K562 (cell line): ENCODE measurements at regions not wholly inside any gene's neighbourhood (a gene's known extent, or its start where the extent isn't known, plus 50 kb on each side); places are given as distances from the start of the nearest gene placed in this dataset.

Source experiments
- BRD4 ChIP-seq: fragments of 200-600 bp; sonication (generic); IDR thresholded peaks from 2 replicates; pipeline ENCODE4 v1.6.1; 2017; ENCODE audit warnings: inconsistent platforms
- FOSL1 ChIP-seq: fragments of 200-800 bp; sonication (Bioruptor generic); conservative IDR thresholded peaks from 2 replicates; pipeline ENCODE4 v1.6.1; 2016; ENCODE audit warnings: missing genetic modification characterization, missing compliant biosample characterization
- KDM2B ChIP-seq: fragments of 250-450 bp; sonication (Bioruptor Pico); IDR thresholded peaks from 2 replicates; pipeline ENCODE4 v1.8.0; 2021; ENCODE audit warnings: mild to moderate bottlenecking, moderate library complexity
- KLF16 ChIP-seq: IDR thresholded peaks from 2 replicates; pipeline ENCODE4 v1.6.1; 2016; ENCODE audit warnings: antibody characterized with exemption
- OTX1 ChIP-seq: fragments of 450-650 bp; formaldehyde crosslinking; IDR thresholded peaks from 2 replicates; pipeline ENCODE4 v1.4.0; 2022; ENCODE audit warnings: mild to moderate bottlenecking
- POLR2AphosphoS2 ChIP-seq: IDR thresholded peaks from 2 replicates; pipeline ENCODE4 v1.6.1; 2012; ENCODE audit warnings: low read length, improper control_type of control experiment
- PRMT5 ChIP-seq: sonication (generic); formaldehyde crosslinking; IDR thresholded peaks from 2 replicates; pipeline ENCODE4 v1.5.0; 2020; ENCODE audit warnings: missing genetic modification reagents
- REST ChIP-seq, 2 experiments: fragments of 450-650 bp; formaldehyde crosslinking in 1 of 2; IDR thresholded peaks; 2 replicates each; pipeline versions ENCODE4 v1.4.0 to v1.6.1; 2014 to 2020; ENCODE audit warnings: mild to moderate bottlenecking in 2 of 2, borderline replicate concordance in 1 of 2, low read depth in 1 of 2
- SMARCA4 ChIP-seq: fragments of 450-650 bp; IDR thresholded peaks from 2 replicates; pipeline ENCODE4 v1.6.1; 2016
- ZKSCAN1 ChIP-seq: fragments of 150-350 bp; IDR thresholded peaks from 2 replicates; pipeline ENCODE4 v1.6.1; 2016; ENCODE audit warnings: low read depth, low read length
- ZNF134 ChIP-seq: fragments of 250-450 bp; sonication (Bioruptor Pico); conservative IDR thresholded peaks from 2 replicates; pipeline ENCODE4 v1.4.0; 2020
- ZNF23 ChIP-seq: fragments of 250-450 bp; sonication (Bioruptor Pico); IDR thresholded peaks from 2 replicates; pipeline ENCODE4 v1.4.0; 2020; ENCODE audit warnings: mild to moderate bottlenecking
- ZNF445 ChIP-seq: fragments of 250-450 bp; sonication (Bioruptor Pico); IDR thresholded peaks from 2 replicates; pipeline ENCODE4 v1.4.0; 2020; ENCODE audit warnings: low read depth, mild to moderate bottlenecking, moderate library complexity
- TF ChIP-seq, protein P1 (sequence below): fragments of 450-650 bp; conservative IDR thresholded peaks from 2 replicates; pipeline ENCODE4 v1.6.1; 2016; ENCODE audit warnings: missing genetic modification characterization, low read depth, mild to moderate bottlenecking, control low read depth, missing compliant biosample characterization
- TF ChIP-seq, protein P2 (sequence below), 2 experiments: fragments of 450-650 bp in 1 of 2; IDR thresholded peaks; 2 replicates each; pipeline ENCODE4 v1.6.1; 2011 to 2017; ENCODE audit warnings: low read depth in 2 of 2, antibody characterized with exemption in 1 of 2, borderline replicate concordance in 1 of 2, low read length in 1 of 2, mild to moderate bottlenecking in 1 of 2, mixed read lengths in 1 of 2; ENCODE audit not compliant: control insufficient read depth in 1 of 2

GRCh38 chr7:66535414-66536329, 93.0 kb upstream of the KCTD7 start (continued):
- TF ChIP-seq REST (IDR thresholded peaks at IDR 0.05; ENCODE audit: borderline replicate concordance) (no peak), REST (CRISPR knock-in tag; IDR thresholded peaks at IDR 0.05; ENCODE audit: low read depth) (no peak), SMARCA4 (0 out of 2 replicates have a peak, but pooled peaks have one; percentile 20), OTX1 (CRISPR knock-in tag) (no peak), POLR2AphosphoS2 (no peak), BRD4 (no peak), KLF16 (0 out of 2 replicates have a peak, but pooled peaks have one; percentile 18), ZNF134 (CRISPR knock-in tag) (no peak), PRMT5 (CRISPR knock-in tag) (no peak), ZNF23 (no peak), ZKSCAN1 (no peak), ZNF445 (CRISPR knock-in tag) (no peak), KDM2B (CRISPR knock-in tag) (no peak), FOSL1 (tag) (no peak)
- TF ChIP-seq, protein P1, sequence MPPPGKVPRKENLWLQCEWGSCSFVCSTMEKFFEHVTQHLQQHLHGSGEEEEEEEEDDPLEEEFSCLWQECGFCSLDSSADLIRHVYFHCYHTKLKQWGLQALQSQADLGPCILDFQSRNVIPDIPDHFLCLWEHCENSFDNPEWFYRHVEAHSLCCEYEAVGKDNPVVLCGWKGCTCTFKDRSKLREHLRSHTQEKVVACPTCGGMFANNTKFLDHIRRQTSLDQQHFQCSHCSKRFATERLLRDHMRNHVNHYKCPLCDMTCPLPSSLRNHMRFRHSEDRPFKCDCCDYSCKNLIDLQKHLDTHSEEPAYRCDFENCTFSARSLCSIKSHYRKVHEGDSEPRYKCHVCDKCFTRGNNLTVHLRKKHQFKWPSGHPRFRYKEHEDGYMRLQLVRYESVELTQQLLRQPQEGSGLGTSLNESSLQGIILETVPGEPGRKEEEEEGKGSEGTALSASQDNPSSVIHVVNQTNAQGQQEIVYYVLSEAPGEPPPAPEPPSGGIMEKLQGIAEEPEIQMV = no peak
- TF ChIP-seq, protein P2, sequence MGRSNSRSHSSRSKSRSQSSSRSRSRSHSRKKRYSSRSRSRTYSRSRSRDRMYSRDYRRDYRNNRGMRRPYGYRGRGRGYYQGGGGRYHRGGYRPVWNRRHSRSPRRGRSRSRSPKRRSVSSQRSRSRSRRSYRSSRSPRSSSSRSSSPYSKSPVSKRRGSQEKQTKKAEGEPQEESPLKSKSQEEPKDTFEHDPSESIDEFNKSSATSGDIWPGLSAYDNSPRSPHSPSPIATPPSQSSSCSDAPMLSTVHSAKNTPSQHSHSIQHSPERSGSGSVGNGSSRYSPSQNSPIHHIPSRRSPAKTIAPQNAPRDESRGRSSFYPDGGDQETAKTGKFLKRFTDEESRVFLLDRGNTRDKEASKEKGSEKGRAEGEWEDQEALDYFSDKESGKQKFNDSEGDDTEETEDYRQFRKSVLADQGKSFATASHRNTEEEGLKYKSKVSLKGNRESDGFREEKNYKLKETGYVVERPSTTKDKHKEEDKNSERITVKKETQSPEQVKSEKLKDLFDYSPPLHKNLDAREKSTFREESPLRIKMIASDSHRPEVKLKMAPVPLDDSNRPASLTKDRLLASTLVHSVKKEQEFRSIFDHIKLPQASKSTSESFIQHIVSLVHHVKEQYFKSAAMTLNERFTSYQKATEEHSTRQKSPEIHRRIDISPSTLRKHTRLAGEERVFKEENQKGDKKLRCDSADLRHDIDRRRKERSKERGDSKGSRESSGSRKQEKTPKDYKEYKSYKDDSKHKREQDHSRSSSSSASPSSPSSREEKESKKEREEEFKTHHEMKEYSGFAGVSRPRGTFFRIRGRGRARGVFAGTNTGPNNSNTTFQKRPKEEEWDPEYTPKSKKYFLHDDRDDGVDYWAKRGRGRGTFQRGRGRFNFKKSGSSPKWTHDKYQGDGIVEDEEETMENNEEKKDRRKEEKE (IDR thresholded peaks at IDR 0.05; ENCODE audit: borderline replicate concordance in 1 of 2, control insufficient read depth in 1 of 2, low read depth in 2 of 2, low read length in 1 of 2) = no peak
